HG03442 (cell line): ENCODE measurements at regions not wholly inside any gene's neighbourhood (a gene's known extent, or its start where the extent isn't known, plus 50 kb on each side); places are given as distances from the start of the nearest gene placed in this dataset.

Experiments used
- ATAC-seq: cut with Tn5 transposase; IDR thresholded peaks from one replicate; pipeline ENCODE4 v1.9.1; 2021; ENCODE audit warnings: mild to moderate bottlenecking, moderate library complexity; ENCODE audit not compliant: unreplicated experiment

- no peak for ATAC-seq
Observed at GRCh38 chr7:15867441-15867840, 181.0 kb upstream of the MEOX2 start.

DNA sequence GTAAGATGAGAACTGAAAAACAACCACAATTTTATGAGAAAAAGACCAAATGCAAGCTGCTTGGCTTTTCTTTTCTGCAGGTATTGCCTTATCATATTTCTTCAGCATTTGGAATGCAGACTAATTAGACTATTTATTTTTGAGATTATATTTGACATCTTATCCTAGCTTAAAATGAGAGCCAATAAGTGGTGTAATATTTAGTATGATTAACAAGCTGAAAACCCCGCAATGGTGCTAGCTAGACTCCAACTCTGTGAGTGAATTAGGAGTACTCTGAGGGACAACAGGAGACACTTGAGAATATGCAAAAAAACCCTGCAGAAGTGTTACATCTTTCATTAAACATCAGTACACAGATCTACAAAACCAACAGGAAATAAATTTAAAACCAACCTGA is 180.3 kb upstream of the MEOX2 start:
- no peak for ATAC-seq

DNA sequence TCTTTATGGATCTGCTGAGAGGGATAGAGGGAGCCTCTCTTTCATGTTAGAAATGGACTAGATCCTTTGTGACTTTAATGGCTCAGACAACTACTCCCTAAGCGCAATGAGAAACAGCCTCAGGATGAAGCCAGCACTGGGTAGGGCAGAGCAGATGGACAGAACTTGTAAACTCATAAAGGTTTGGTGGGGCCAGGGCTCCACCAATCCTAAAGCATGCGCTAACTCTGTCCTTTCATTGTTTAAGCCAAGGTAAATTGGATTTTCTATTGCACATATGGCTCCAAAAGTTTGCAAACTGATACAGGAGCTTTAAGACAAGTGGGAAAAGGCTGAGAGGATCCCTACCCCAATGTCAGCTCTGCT is 178.1 kb upstream of the MEOX2 start:
- no peak for ATAC-seq

- no peak for ATAC-seq
Observed at GRCh38 chr7:15863951-15864625, 177.6 kb upstream of the MEOX2 start.

- ATAC-seq, result no peak
Observed at GRCh38 chr7:15862781-15863165, 176.3 kb upstream of the MEOX2 start.

DNA sequence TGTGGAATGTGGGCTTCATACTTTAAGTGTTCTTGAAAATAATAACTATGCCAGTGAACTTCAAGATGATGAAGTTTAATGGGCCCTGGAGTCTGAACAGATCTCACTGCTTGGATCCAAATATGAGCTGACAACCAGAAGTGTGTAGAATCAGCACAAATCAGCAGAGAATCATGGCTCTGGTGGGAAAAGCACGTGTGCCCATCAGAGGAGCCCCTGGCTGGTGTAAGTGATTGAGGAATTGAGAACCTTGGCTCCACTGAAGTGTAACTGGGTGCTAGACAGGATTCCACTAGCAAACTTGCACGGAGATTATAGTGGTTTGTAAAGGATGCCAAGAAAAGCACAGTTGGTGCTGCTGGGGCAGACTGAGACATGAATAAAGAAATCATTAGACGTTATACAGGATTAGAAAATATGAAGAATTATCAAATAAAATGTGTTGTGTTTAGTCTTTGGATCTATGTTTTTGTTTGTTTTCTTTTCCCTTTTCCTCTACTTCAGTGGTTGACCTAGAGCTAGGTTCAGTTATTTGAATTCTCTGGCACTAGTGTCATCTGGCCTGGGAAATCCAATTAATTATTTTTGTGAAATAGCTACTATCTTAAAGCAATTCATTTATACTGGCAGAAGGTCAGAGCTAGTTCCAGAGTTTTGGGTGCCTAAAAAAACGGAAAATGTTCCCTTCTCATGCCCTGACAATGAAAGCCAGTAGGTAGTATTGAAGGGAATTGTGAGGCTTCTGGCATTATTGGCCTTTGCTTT is 175.7 kb upstream of the MEOX2 start:
- ATAC-seq, result no peak

- ATAC-seq, result no peak
Observed at GRCh38 chr7:15860264-15860949, 173.9 kb upstream of the MEOX2 start.

DNA sequence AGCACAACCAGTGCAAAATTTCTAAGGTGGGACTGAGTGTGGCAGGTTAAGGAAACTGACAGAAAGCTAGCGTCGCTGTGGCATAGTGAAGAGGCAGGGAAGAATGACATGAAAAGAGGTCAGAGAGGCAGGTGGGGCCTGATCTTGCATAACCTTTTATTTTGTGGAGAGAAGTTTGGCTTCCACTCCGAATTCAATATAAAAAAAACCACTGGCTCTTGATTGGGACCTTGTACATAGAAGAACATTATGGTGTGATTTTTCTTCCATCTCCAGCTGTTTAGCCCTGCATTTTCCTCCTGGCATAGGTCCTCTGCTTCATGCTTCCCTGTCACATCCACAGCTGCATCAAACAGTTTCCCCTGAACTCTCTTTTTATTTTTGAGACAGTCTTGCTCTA is 170.5 kb upstream of the MEOX2 start:
- no peak for ATAC-seq

GRCh38 chr7:15856311-15856710 is 169.8 kb upstream of the MEOX2 start:
- ATAC-seq, result no peak

DNA sequence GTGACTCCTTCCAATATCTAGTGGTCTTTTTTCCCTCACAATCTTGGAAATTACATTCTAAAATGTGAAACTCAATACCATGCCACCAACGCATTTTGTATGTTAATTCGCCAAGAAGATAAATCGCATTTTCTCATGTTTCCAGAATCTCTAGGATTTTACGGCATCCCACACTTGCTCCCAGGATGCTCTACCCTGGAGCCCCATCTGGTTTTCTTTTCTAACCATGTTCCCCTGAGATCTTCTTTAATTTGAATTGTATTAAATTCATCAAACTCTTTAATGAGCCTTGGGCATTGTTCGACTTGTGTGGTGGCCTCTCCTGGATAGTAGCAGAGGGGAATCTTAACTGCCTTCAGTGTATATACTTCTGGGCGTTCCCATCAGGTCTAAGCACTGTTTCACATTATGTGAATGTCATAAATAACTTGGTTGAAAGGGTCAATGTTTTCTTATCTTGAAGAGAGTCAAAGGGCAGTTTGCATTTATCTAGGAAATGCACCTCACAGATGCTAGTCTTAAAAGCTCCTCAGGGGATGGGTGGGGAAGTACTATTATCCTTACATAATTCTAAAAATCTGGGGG is 169.1 kb upstream of the MEOX2 start:
- ATAC-seq, result no peak

GRCh38 chr7:15854841-15855524 is 168.5 kb upstream of the MEOX2 start:
- no peak for ATAC-seq

DNA sequence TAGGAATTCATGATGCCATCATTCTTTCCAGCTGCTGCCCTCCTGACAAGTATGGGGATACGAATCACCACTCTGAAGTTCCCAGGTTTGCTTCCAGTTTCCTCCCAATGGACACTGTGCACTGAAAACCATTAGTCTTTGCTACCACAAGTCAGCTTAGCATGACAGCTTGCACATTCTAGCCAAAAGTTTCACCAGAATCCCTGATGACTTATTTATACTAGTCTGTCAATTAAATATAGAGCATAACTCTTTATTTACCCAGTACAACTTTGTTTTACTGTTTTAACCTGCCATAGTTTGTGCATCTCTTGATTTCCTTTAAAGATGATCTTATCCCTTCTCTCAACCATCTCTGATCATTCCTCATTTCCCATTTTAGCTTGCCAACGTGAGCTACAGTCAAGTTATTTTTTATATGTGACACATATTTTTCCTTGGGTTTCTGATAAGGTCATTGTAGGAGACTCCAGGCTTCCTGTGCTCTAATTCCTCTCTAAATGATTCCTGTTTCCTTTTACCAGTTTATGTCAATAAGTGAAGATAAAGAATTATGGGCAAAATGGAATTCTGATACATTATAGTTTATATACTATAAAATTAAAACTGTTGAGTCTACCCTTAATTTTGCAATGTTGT is 167.5 kb upstream of the MEOX2 start:
- ATAC-seq, result no peak

DNA sequence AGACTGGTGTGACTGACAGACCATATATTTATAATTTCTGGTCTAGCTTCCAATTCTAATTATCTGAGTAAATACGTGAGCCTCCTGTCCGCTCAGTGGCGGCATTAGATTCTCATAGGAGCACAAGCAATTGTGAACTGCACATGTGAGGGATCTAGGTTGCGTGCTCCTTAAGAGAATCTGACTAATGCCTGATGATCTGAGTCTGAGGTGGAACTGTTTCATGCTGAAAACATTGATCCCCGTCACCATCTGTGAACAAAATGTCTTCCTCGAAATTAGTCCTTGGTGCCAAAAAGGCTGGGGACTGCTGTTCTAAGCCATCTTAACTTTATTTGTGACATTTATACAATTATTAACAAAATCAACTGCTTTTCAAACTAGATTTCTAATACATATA is 164.7 kb upstream of the MEOX2 start:
- no peak for ATAC-seq

GRCh38 chr7:15848901-15849300 is 162.4 kb upstream of the MEOX2 start:
- ATAC-seq, result no peak

DNA sequence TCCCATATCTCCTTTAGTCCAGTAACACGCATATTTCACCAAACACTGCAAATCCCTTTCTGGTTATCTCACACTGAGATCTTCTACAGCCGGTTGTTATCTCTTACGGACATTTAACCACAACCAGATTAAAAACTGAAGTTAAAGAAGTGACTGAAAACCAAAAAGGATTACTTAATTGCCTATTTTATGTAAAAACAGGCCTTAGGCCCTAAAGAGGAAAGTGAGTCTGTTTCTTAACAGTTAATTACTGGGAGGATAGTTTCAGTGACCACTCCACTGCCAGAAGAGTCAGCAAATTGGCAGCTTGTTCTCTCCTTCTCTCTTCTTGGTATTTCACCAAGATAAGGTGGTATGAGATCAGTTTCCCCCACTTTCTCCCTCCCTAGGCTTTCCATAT is 161.9 kb upstream of the MEOX2 start:
- ATAC-seq, result no peak

- ATAC-seq, result no peak
Observed at GRCh38 chr7:15845868-15846267, 159.4 kb upstream of the MEOX2 start.

- no peak for ATAC-seq
Observed at GRCh38 chr7:15845461-15845860, 159.0 kb upstream of the MEOX2 start.

- no peak for ATAC-seq
Observed at GRCh38 chr7:15839416-15840100, 153.1 kb upstream of the MEOX2 start.

- no peak for ATAC-seq
Observed at GRCh38 chr7:15838265-15838664, 151.8 kb upstream of the MEOX2 start.

DNA sequence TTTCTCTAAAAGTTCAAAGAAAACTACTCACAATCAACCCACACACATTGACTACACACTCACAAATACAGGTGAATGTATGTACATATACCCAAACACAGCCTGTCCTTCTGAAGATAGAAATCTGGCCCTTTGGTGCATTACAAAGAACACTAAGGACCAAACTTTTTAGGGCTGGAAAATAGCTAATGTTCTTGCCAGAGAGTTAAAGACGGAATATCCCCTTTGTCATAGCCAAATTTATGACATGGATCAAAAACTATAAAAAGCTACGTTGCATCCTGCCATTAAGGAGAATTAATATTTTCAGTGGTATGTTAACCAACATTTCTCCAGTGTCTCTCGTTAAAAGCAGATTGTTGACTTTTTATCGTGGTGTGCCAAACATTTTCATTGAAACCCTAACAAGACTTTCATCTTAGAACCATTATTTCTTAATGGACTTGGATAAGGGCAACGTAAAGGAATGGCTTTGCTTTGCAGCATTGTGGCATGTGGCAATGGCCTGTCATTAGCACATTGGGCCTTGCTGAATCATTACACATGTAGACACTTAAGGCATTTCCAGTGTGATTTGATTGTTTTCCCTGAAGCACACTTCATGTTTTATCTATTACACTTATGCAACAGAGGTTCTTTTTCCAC is 150.9 kb upstream of the MEOX2 start:
- ATAC-seq, result no peak
